Subcutaneous abdominal adipose tissue (tissue), 5 donors: ENCODE measurements at regions not wholly inside any gene's neighbourhood (a gene's known extent, or its start where the extent isn't known, plus 50 kb on each side); places are given as distances from the start of the nearest gene placed in this dataset.

Source experiments
- H3K27ac ChIP-seq: one replicate; pipeline ENCODE4 v1.7.0; 2013; ENCODE audit warnings: low read depth, mild to moderate bottlenecking, inconsistent platforms, low read length, moderate library complexity
- H3K27me3 ChIP-seq, 5 donors: one replicate each; pipeline ENCODE4 v1.7.0; 2013; ENCODE audit warnings: low read length in 5 of 5, inconsistent platforms in 1 of 5; ENCODE audit not compliant: control insufficient read depth in 5 of 5, insufficient read depth in 4 of 5
- H3K36me3 ChIP-seq, 5 donors: one replicate each; pipeline ENCODE4 v1.7.0; 2013; ENCODE audit warnings: low read length in 5 of 5; ENCODE audit not compliant: control insufficient read depth in 5 of 5, insufficient read depth in 5 of 5
- H3K4me1 ChIP-seq, 5 donors: one replicate each; pipeline ENCODE4 v1.7.0; 2013; ENCODE audit warnings: low read length in 5 of 5, mild to moderate bottlenecking in 3 of 5, moderate library complexity in 1 of 5; ENCODE audit not compliant: control insufficient read depth in 5 of 5, insufficient read depth in 5 of 5
- H3K4me3 ChIP-seq, 5 donors: one replicate each; pipeline ENCODE4 v1.7.0; 2013; ENCODE audit warnings: low read length in 5 of 5, low read depth in 1 of 5
- H3K9ac ChIP-seq, 5 donors: one replicate each; pipeline ENCODE4 v1.7.0; 2013; ENCODE audit warnings: low read length in 5 of 5, mild to moderate bottlenecking in 4 of 5, moderate library complexity in 3 of 5
- H3K9me3 ChIP-seq, 5 donors: one replicate each; pipeline ENCODE4 v1.7.0; 2013; ENCODE audit warnings: low read length in 5 of 5; ENCODE audit not compliant: control insufficient read depth in 5 of 5
- donor health status: healthy.
- donor health status: healthy.
- donor health status: healthy.
- donor health status: healthy.
- donor health status: healthy.

GRCh38 chr6:21666853-21667681 lies 73.5 kb downstream of the SOX4 start:
- Histone ChIP-seq H3K4me1 (peaks cover 0 to 31% (median 27%) of the 10 kb centered on the region in 5 donors), H3K9me3 (no peaks in the 10 kb centered on the region), H3K27me3 (peaks cover 22 to 41% (median 35%) of the 10 kb centered on the region in 5 donors), H3K4me3 (peak overlapping the region in 4 of 5 donors; percentile 47 to 60 (median 53)), H3K9ac (no peak overlapping the region), H3K27ac (no peak overlapping the region), H3K36me3 (no peaks in the 10 kb centered on the region)

DNA sequence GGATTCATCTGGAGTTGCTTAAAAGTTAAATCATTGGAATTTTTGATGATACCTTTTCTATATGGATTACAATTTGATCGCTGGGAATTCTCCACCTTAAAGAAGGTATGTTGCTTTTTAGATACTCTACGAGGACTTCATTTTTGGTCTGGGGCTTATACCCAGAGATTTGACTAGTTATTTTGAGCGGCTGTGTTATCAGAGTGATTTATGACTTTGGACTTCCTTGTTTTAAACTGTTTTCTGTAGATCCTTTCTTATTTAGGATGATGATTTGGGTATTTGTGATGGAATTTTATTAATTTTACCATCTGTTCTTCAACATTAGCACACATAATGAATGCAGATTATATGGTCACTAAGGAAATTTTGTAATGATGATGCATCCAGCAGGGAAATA lies 75.2 kb downstream of the SOX4 start:
- H3K9ac ChIP-seq: no peak overlapping the region
- peaks cover 18 to 29% (median 27%) of the 10 kb centered on the region in 5 donors for H3K27me3 ChIP-seq
- peaks cover 0 to 31% (median 27%) of the 10 kb centered on the region in 5 donors for H3K4me1 ChIP-seq
- no peak overlapping the region for H3K4me3 ChIP-seq
- no peaks in the 10 kb centered on the region for H3K36me3 ChIP-seq
- H3K9me3 ChIP-seq: no peaks in the 10 kb centered on the region
- H3K27ac ChIP-seq: no peak overlapping the region

GRCh38 chr6:21676769-21677168 lies 83.2 kb downstream of the SOX4 start:
- H3K9ac ChIP-seq: no peak overlapping the region
- H3K27me3 ChIP-seq: no peaks in the 10 kb centered on the region
- H3K4me3 ChIP-seq: no peak overlapping the region
- no peak overlapping the region for H3K27ac ChIP-seq
- no peaks in the 10 kb centered on the region for H3K4me1 ChIP-seq
- no peaks in the 10 kb centered on the region for H3K36me3 ChIP-seq
- H3K9me3 ChIP-seq: no peaks in the 10 kb centered on the region

DNA sequence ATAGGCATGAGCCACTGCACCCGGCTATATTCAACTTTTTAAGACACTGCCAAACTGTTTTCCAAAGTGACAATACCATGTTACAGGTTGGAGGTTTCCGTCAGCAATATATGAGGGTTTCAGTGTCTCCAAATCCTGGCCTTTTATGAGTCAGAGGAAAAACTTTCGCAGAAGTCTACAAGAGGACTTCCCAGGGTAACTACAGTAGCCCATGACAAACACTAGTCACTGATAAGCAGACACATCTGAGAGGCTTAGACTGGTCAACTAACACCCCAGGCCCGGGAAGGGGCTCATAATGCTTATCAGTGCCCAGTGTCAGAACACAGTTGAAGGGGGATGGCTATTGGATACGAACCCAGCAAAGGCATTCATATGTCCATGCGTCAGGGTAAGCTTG lies 85.4 kb downstream of the SOX4 start:
- no peaks in the 10 kb centered on the region for H3K9me3 ChIP-seq
- H3K36me3 ChIP-seq: no peaks in the 10 kb centered on the region
- H3K9ac ChIP-seq: no peak overlapping the region
- H3K4me3 ChIP-seq: no peak overlapping the region
- no peaks in the 10 kb centered on the region for H3K27me3 ChIP-seq
- no peaks in the 10 kb centered on the region for H3K4me1 ChIP-seq
- H3K27ac ChIP-seq: no peak overlapping the region

DNA sequence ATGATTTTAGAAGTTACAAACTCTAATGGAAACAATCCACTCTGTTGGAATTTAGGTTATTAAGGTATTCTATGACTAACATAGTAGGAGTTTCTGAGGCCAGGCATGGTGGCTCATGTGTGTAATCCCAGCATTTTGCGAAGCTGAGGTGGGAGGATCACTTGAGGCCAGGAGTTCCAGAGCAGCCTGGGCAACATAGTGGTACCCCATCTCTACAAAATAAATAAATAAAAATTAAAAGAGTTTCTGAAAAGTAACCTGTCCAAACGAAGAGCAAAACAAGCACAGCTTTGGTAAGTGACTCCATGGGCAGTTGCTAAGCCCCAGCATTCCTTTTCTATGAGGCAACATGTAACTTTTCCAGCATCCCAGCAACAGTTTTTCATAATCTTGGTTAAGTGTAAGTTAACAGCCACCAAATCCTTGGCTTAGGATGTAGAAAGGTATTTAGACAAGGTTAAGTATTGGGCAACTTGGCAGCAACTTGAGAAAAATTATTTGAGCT lies 86.3 kb downstream of the SOX4 start:
- H3K27me3 ChIP-seq: no peaks in the 10 kb centered on the region
- no peak overlapping the region for H3K4me3 ChIP-seq
- H3K36me3 ChIP-seq: no peaks in the 10 kb centered on the region
- no peaks in the 10 kb centered on the region for H3K9me3 ChIP-seq
- no peak overlapping the region for H3K9ac ChIP-seq
- no peaks in the 10 kb centered on the region for H3K4me1 ChIP-seq
- no peak overlapping the region for H3K27ac ChIP-seq

- no peak overlapping the region for H3K4me3 ChIP-seq
- H3K9ac ChIP-seq: no peak overlapping the region
- H3K9me3 ChIP-seq: no peaks in the 10 kb centered on the region
- no peaks in the 10 kb centered on the region for H3K27me3 ChIP-seq
- no peak overlapping the region for H3K27ac ChIP-seq
- peaks cover 0 to 2% (median 0%) of the 10 kb centered on the region in 5 donors for H3K4me1 ChIP-seq
- no peaks in the 10 kb centered on the region for H3K36me3 ChIP-seq
Measured at GRCh38 chr6:21680611-21681010, 87.1 kb downstream of the SOX4 start.

DNA sequence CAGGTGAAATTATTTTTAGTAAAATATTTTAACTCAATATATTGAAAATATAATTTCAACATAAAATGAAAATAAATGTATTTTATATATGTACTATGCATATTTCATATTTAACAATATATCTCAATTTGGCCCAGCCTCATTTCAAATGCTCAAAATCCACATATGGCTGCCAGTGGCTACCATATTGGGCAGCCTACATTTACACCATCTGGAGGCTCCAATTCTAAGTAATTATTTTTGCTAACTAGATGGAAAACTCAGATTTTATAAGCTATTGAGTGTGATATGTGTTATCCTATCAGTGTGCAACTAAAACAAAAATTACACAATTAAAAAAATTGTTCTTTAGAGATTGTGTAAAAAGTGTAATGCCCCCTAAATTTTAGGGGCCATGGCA lies 96.9 kb downstream of the SOX4 start:
- no peaks in the 10 kb centered on the region for H3K4me1 ChIP-seq
- H3K27ac ChIP-seq: no peak overlapping the region
- no peak overlapping the region for H3K9ac ChIP-seq
- no peaks in the 10 kb centered on the region for H3K36me3 ChIP-seq
- peaks cover 0 to 9% (median 8%) of the 10 kb centered on the region in 5 donors for H3K9me3 ChIP-seq
- no peaks in the 10 kb centered on the region for H3K27me3 ChIP-seq
- H3K4me3 ChIP-seq: no peak overlapping the region

DNA sequence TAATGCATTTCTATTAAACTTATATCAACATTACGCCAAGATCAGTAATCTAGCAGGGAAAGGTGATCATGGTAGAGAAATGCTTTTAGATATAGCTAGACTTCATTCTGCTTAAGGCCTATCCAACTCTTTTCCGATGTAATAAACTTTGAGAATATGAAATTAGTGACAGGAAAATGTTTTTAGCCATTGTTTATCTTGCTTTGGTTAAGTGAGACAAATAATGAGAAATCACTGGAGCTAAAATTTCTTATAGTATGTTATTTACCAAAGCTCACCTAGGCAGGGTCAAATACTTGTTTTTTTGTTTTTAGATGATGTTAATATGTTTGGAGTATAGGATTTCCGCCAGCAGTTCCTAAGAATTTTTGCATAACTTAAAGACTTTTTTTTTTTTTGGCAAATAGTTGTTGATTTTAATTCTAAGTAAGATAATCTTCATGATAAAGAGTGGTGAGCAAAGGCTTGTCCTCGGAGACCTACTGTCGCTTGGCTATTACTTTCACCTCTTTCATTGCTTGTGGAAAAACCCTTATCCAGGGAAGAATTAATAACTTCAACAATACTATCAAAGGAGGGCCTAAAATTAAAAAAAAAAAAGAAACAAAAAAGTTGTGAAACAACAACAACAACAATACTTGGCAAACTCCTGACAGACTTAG lies 98.3 kb downstream of the SOX4 start:
- Histone ChIP-seq H3K9ac (no peak overlapping the region), H3K9me3 (peaks cover 0 to 9% (median 8%) of the 10 kb centered on the region in 5 donors), H3K36me3 (no peaks in the 10 kb centered on the region), H3K27me3 (no peaks in the 10 kb centered on the region), H3K4me3 (no peak overlapping the region), H3K4me1 (no peaks in the 10 kb centered on the region), H3K27ac (no peak overlapping the region)

DNA sequence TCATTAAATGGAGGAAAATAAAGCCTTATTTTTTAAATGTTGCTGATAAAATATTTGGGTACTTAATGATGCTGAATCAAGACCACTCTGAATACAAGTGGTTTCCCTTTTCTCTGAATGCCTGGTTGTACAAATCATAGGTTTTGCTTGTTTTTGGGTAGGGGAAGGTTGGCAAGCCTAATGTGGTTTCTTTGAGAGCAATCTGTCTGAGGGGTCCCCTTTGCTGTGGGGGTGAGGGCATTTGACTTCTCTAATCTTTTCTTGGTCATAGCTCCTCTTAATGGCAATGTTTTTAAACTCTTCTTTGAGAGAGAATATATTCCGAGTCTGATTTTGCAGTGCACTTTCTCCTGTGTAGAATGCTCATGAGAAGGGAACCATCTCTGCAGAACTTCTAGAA lies 99.2 kb downstream of the SOX4 start:
- no peak overlapping the region for H3K9ac ChIP-seq
- no peaks in the 10 kb centered on the region for H3K4me1 ChIP-seq
- no peaks in the 10 kb centered on the region for H3K27me3 ChIP-seq
- no peak overlapping the region for H3K4me3 ChIP-seq
- peaks cover 0 to 7% (median 6%) of the 10 kb centered on the region in 5 donors for H3K9me3 ChIP-seq
- H3K36me3 ChIP-seq: no peaks in the 10 kb centered on the region
- no peak overlapping the region for H3K27ac ChIP-seq

DNA sequence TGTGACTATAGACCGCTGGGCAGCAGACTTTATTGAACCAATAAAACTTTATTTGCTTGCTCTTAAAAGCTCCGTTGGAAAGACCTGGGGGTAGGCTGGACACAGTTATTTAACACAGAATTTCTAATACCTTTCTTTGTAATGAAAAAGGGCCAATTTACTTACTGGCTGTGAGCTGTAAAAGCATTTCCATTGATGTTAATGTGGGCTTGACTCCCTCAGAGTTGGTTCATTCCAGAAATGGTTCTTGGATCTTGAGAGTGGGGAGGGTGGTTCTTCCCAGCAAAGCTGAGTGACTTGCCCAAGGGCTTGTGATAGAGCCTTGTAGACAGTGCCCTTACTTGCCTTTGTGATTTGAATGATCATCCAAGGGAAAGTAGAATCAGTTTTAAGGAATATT lies 100.6 kb downstream of the SOX4 start:
- Histone ChIP-seq H3K27ac (no peak overlapping the region), H3K27me3 (no peaks in the 10 kb centered on the region), H3K4me1 (no peaks in the 10 kb centered on the region), H3K4me3 (no peak overlapping the region), H3K9ac (no peak overlapping the region), H3K36me3 (no peaks in the 10 kb centered on the region), H3K9me3 (no peaks in the 10 kb centered on the region)
